ENCODE measurements at regions not wholly inside any gene's neighbourhood (a gene's known extent, or its start where the extent isn't known, plus 50 kb on each side); places are given as distances from the start of the nearest gene placed in this dataset.

GRCh38 chr7:85972504-85973141 lies 671.1 kb upstream of the GRM3 start (continued):
- TF ChIP-seq REST (IDR thresholded peaks at IDR 0.05) (no peak), RXRA (IDR thresholded peaks at IDR 0.05) (no peak)
- TF ChIP-seq, protein P1, sequence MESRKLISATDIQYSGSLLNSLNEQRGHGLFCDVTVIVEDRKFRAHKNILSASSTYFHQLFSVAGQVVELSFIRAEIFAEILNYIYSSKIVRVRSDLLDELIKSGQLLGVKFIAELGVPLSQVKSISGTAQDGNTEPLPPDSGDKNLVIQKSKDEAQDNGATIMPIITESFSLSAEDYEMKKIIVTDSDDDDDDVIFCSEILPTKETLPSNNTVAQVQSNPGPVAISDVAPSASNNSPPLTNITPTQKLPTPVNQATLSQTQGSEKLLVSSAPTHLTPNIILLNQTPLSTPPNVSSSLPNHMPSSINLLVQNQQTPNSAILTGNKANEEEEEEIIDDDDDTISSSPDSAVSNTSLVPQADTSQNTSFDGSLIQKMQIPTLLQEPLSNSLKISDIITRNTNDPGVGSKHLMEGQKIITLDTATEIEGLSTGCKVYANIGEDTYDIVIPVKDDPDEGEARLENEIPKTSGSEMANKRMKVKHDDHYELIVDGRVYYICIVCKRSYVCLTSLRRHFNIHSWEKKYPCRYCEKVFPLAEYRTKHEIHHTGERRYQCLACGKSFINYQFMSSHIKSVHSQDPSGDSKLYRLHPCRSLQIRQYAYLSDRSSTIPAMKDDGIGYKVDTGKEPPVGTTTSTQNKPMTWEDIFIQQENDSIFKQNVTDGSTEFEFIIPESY (IDR thresholded peaks at IDR 0.05), result no peak

GRCh38 chr7:85954961-85955360 lies 688.7 kb upstream of the GRM3 start:
- Histone ChIP-seq H3K4me1 (ENCODE audit: control insufficient read depth in 4 of 4, insufficient read depth in 4 of 4, low read length in 3 of 4) (no peaks in the 10 kb centered on the region), H3K27ac (ENCODE audit: low read depth in 1 of 2, low read length in 2 of 2) (no peak overlapping the region), H3K9ac (ENCODE audit: low read depth in 1 of 2, low read length in 2 of 2) (no peak overlapping the region), H3K9me3 (ENCODE audit: control insufficient read depth in 4 of 4, low read length in 3 of 4) (peaks cover 0 to 3% (median 0%) of the 10 kb centered on the region in 4 donors), H3K36me3 (ENCODE audit: control insufficient read depth in 4 of 4, insufficient read depth in 3 of 4, low read depth in 1 of 4, low read length in 3 of 4) (no peaks in the 10 kb centered on the region), H3K27me3 (ENCODE audit: control insufficient read depth in 4 of 4, insufficient read depth in 4 of 4, low read length in 3 of 4) (no peaks in the 10 kb centered on the region), H3K4me3 (ENCODE audit: low read depth in 1 of 3, low read length in 3 of 3) (no peak overlapping the region)
- TF ChIP-seq CTCF (IDR thresholded peaks at IDR 0.05; ENCODE audit: low read depth, low read length, missing input control) (no peak), EGR1 (IDR thresholded peaks at IDR 0.05; ENCODE audit: low read depth in 2 of 2) (no peak), TAF1 (conservative IDR thresholded peaks at IDR 0.05) (no peak), SP1 (IDR thresholded peaks at IDR 0.05) (no peak), RXRA (IDR thresholded peaks at IDR 0.05) (no peak), FOXA2 (IDR thresholded peaks at IDR 0.05) (no peak), NR2F2 (IDR thresholded peaks at IDR 0.05) (no peak), GABPA (IDR thresholded peaks at IDR 0.05 in 1 of 2, conservative IDR thresholded peaks at IDR 0.05 in 1 of 2) (no peak), HNF4A (conservative IDR thresholded peaks at IDR 0.05) (no peak), YY1 (IDR thresholded peaks at IDR 0.05) (no peak), FOXA1 (IDR thresholded peaks at IDR 0.05) (no peak)
- TF ChIP-seq, protein P2, sequence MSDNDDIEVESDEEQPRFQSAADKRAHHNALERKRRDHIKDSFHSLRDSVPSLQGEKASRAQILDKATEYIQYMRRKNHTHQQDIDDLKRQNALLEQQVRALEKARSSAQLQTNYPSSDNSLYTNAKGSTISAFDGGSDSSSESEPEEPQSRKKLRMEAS (IDR thresholded peaks at IDR 0.05), result no peak
- TF ChIP-seq, protein P3, sequence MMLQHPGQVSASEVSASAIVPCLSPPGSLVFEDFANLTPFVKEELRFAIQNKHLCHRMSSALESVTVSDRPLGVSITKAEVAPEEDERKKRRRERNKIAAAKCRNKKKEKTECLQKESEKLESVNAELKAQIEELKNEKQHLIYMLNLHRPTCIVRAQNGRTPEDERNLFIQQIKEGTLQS (IDR thresholded peaks at IDR 0.05), result no peak
- WGBS, result 55% methylated on average over 3 of the region's 3 CpGs
- no peak for DNase-seq (ENCODE audit: low spot score)

Data from liver (tissue), 8 donors.